OCI-LY3 (cell line): ENCODE measurements at regions not wholly inside any gene's neighbourhood (a gene's known extent, or its start where the extent isn't known, plus 50 kb on each side); places are given as distances from the start of the nearest gene placed in this dataset.

ENCODE experiments used
- EZH2phosphoT487 ChIP-seq: fragments of 200-600 bp; shearing (Covaris generic); IDR thresholded peaks from 2 replicates; pipeline ENCODE4 v1.6.1; 2018; ENCODE audit warnings: antibody characterized with exemption, mixed run types, low read depth
- TF ChIP-seq, protein P1 (sequence below): fragments of 200-600, 300-600 bp; sonication (generic); IDR thresholded peaks from 2 replicates; pipeline ENCODE4 v1.5.1; 2014; ENCODE audit warnings: antibody characterized with exemption, low read length, low read depth

DNA sequence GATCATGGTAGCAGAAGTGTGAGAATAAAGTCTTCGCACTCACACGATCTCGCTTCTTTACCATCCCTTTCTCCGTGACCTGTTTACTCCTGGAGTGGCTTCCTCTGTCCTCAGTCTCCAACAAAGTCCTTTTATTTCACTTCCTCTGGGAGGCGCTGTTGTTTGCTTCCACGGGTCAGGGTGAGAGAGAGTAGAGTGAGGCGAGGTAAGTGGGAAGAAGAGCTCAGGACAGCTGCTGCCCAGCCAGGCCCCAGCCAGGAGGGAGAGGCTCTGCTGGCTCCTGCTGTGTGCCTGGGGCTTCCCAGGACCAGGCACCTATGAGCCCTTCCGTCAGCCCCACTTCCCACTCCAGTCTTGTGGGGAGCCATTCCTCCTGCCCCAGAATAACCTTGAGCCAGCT is 242.1 kb downstream of the FGF9 start:
- TF ChIP-seq, protein P1, sequence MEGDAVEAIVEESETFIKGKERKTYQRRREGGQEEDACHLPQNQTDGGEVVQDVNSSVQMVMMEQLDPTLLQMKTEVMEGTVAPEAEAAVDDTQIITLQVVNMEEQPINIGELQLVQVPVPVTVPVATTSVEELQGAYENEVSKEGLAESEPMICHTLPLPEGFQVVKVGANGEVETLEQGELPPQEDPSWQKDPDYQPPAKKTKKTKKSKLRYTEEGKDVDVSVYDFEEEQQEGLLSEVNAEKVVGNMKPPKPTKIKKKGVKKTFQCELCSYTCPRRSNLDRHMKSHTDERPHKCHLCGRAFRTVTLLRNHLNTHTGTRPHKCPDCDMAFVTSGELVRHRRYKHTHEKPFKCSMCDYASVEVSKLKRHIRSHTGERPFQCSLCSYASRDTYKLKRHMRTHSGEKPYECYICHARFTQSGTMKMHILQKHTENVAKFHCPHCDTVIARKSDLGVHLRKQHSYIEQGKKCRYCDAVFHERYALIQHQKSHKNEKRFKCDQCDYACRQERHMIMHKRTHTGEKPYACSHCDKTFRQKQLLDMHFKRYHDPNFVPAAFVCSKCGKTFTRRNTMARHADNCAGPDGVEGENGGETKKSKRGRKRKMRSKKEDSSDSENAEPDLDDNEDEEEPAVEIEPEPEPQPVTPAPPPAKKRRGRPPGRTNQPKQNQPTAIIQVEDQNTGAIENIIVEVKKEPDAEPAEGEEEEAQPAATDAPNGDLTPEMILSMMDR, result no peak
- TF ChIP-seq EZH2phosphoT487, result no peak
